Body of pancreas (tissue), 4 donors: ENCODE measurements at regions not wholly inside any gene's neighbourhood (a gene's known extent, or its start where the extent isn't known, plus 50 kb on each side); places are given as distances from the start of the nearest gene placed in this dataset.

Experiments used
- ATAC-seq: fragments of 150-250 bp; one replicate; pipeline ENCODE4 v1.9.1; 2016
- DNase-seq, 4 donors: peaks; one replicate each; pipeline ENCODE4 v3.0.0-alpha.2; 2019
- H3K27ac ChIP-seq, 4 donors: fragments of 200-600 bp; sonication (generic); 1 replicate in 3 of 4; 2 replicates in 1 of 4; pipeline versions ENCODE4 v1.5.1 to v1.6.1; 2016 to 2019; ENCODE audit warnings: mild to moderate bottlenecking in 1 of 4, mixed read lengths in 1 of 4, moderate library complexity in 1 of 4
- H3K27me3 ChIP-seq, 2 donors: fragments of 200-600 bp; sonication (generic); one replicate each; pipeline ENCODE4 v1.6.0; 2016; ENCODE audit warnings: mild to moderate bottlenecking in 1 of 2
- H3K36me3 ChIP-seq, 2 donors: fragments of 200-600 bp; sonication (generic); replicated peaks in 1 of 2; 2 replicates each; pipeline ENCODE4 v1.5.1; 2016; ENCODE audit warnings: low read depth in 2 of 2; ENCODE audit not compliant: insufficient read depth in 1 of 2
- H3K4me1 ChIP-seq: fragments of 200-600 bp; sonication (generic); one replicate; pipeline ENCODE4 v1.6.0; 2016
- H3K4me3 ChIP-seq, 2 donors: fragments of 200-600 bp; sonication (generic); 1 replicate in 1 of 2; 2 replicates in 1 of 2; pipeline ENCODE4 v1.5.1; 2016 to 2019
- H3K9me3 ChIP-seq, 3 donors: fragments of 200-600 bp; sonication (generic); 1 replicate in 2 of 3; 2 replicates in 1 of 3; pipeline ENCODE4 v1.5.1; 2016
- CTCF ChIP-seq, 7 experiments: fragments of 450-650 bp in 4 of 7; fragments of 200-600 bp in 3 of 7; sonication (generic) in 3 of 7; IDR thresholded peaks; one replicate each; pipeline ENCODE4 v1.5.1; 2016 to 2019; ENCODE audit warnings: antibody characterized with exemption in 7 of 7
- POLR2A ChIP-seq, 3 donors: fragments of 450-650 bp; IDR thresholded peaks; one replicate each; pipeline ENCODE4 v1.6.1; 2016; ENCODE audit warnings: antibody characterized with exemption in 3 of 3, mild to moderate bottlenecking in 2 of 3
- WGBS, 2 donors: methylation state at CpG; one replicate each; pipeline ENCODE4 v1.1.5; 2017; 5-methylcytosine and 5-hydroxymethylcytosine counted together
- intact Hi-C: fragments of 100-400 bp; cut with DNase I; formaldehyde crosslinking; loops from one replicate; pipeline ENCODE4 v1.15.1; 2023

DNA sequence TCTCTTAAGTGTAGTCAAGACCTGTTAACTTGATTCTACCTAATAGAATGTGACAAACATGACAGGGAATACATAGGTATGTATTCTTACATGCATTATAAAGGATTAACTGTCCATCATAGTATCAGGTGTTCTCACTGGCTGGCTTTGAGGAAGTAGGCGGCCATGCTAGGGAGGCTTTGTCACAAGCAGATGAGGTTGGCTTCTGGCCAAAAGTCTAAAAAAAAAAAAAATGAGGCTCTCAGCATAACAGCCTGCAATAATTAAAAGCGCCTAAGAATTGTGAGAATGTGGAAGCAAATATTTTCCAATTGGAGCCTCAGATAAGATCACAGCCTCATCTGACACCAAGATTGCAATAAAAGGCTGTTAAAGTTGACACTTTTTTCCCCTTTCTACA, 1256.8 kb upstream of the SORCS1 start:
- no peaks in the 10 kb centered on the region for H3K4me1 ChIP-seq
- DNase-seq (peak in 1 of 4 donors; percentile 3), ATAC-seq (no peak)

GRCh38 chr10:108413954-108414353, 1249.4 kb upstream of the SORCS1 start:
- no peaks in the 10 kb centered on the region for H3K9me3 ChIP-seq
- H3K27me3 ChIP-seq: no peaks in the 10 kb centered on the region
- ATAC-seq: no peak
- H3K36me3 ChIP-seq: no peaks in the 10 kb centered on the region
- intact Hi-C loops: no loop called here
- H3K27ac ChIP-seq: no peak overlapping the region
- H3K4me3 ChIP-seq: no peak overlapping the region
- no peaks in the 10 kb centered on the region for H3K4me1 ChIP-seq
- no peak for DNase-seq
- TF ChIP-seq POLR2A (IDR thresholded peaks at IDR 0.05): no peak
- 49 to 54% methylated on average over 4 of the region's 4 CpGs for WGBS, 2 donors

More for the DNA sequence above, 1256.8 kb upstream of the SORCS1 start:
- 26 to 39% methylated on average over 2 of the region's 2 CpGs for WGBS, 2 donors
- Histone ChIP-seq H3K36me3 (no peaks in the 10 kb centered on the region), H3K27me3 (no peaks in the 10 kb centered on the region), H3K27ac (no peak overlapping the region), H3K4me3 (no peak overlapping the region), H3K9me3 (no peaks in the 10 kb centered on the region)
- intact Hi-C loops: no loop called here
- TF ChIP-seq POLR2A (IDR thresholded peaks at IDR 0.05) (no peak), CTCF (IDR thresholded peaks at IDR 0.05) (no peak)

DNA sequence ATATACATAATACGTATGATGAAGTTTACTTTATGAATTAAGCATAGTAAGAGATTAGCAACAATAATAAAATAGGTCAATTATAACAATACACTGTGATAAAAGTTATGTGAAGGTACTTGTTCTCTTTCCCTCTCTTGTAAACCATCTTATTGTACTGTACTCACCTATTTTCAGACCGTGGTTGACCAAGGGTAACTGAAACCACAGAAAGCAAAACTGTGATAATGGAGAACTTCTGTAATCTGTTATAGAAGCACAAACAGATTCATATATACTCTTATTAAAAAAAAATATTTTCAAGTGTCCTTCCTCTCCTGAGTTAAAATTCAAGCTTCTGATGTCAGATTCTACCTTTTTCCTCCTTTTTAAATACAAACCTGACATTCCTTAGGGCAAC, 1247.8 kb upstream of the SORCS1 start:
- DNase-seq: no peak
- Histone ChIP-seq H3K4me1 (no peaks in the 10 kb centered on the region), H3K27ac (no peak overlapping the region), H3K4me3 (no peak overlapping the region), H3K36me3 (no peaks in the 10 kb centered on the region), H3K9me3 (no peaks in the 10 kb centered on the region), H3K27me3 (no peaks in the 10 kb centered on the region)
- WGBS, 2 donors: 29 to 77% methylated on average over 2 of the region's 2 CpGs
- no peak for ATAC-seq
- intact Hi-C loops: no loop called here
- TF ChIP-seq POLR2A (IDR thresholded peaks at IDR 0.05) (no peak), CTCF (IDR thresholded peaks at IDR 0.05) (no peak)

DNA sequence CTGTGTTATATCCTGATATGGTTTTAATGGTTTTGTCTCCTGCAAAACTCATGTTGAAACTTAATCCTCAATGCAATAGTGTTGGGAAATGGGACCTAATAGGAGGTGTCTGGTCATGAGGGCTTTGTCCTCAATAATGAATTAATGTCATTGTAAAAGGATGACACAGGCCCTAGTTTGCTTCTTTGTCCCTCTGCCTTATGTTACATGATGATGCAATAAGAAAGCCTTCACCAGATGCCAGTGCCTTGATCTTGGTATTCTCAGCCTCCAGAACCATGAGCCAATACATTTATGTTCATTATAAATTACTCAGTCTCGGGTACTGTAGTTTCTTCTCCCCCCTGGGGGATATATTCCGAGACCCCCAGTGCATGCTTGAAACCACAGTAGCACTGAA, 1247.4 kb upstream of the SORCS1 start:
- Histone ChIP-seq H3K4me1 (no peaks in the 10 kb centered on the region), H3K4me3 (no peak overlapping the region), H3K9me3 (no peaks in the 10 kb centered on the region), H3K27ac (no peak overlapping the region), H3K36me3 (no peaks in the 10 kb centered on the region), H3K27me3 (no peaks in the 10 kb centered on the region)
- DNase-seq (no peak), ATAC-seq (no peak)
- WGBS, 2 donors: 54 to 57% methylated on average over 2 of the region's 2 CpGs
- TF ChIP-seq CTCF (IDR thresholded peaks at IDR 0.05) (no peak), POLR2A (IDR thresholded peaks at IDR 0.05) (no peak)
- intact Hi-C loops: no loop called here

DNA sequence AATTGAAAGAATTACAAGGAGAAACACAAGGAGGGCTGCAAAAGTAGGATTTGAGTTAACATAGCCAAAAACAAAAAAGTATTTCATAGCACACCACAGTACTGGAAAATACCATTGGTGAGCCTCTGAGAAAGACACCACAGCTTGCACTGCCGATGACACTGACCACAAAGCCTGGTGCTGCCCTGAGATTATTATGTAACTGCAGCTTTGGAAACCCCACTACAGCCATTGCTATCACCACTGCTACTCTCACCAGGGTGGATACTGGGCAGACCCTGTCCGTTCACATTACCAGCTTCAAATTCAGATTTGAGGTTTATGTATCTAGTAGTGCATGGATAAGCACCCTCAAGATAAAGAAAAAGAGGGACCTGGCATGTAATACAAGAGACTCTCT, 1246.7 kb upstream of the SORCS1 start:
- Histone ChIP-seq H3K36me3 (no peaks in the 10 kb centered on the region), H3K4me1 (no peaks in the 10 kb centered on the region), H3K27me3 (no peaks in the 10 kb centered on the region), H3K27ac (no peak overlapping the region), H3K9me3 (no peaks in the 10 kb centered on the region), H3K4me3 (no peak overlapping the region)
- 60 to 62% methylated on average over 2 of the region's 2 CpGs for WGBS, 2 donors
- intact Hi-C loops: no loop called here
- no peak for ATAC-seq
- no peak for DNase-seq
- TF ChIP-seq CTCF (IDR thresholded peaks at IDR 0.05) (no peak), POLR2A (IDR thresholded peaks at IDR 0.05) (no peak)
